ENCODE measurements at regions not wholly inside any gene's neighbourhood (a gene's known extent, or its start where the extent isn't known, plus 50 kb on each side); places are given as distances from the start of the nearest gene placed in this dataset.

GRCh38 chr10:32161586-32161985 is 105.4 kb upstream of the KIF5B start:
- DNase-seq (peak; percentile 21 to 22), ATAC-seq (peak; percentile 38 to 89 (median 63))
- peaks cover 0 to 8% (median 0%) of the 10 kb centered on the region in 9 donors for H3K4me1 ChIP-seq
- no peaks in the 10 kb centered on the region for H3K36me3 ChIP-seq
- H3K27ac ChIP-seq = no peak overlapping the region
- 70 to 74% methylated on average over 8 of the region's 8 CpGs for WGBS, 2 donors
- intact Hi-C loops (cut with DNase I) = no loop called here
- no peaks in the 10 kb centered on the region for H3K9me3 ChIP-seq
- H3K4me3 ChIP-seq = no peak overlapping the region
- TF ChIP-seq CTCF (IDR thresholded peaks at IDR 0.05) = no peak
- H3K27me3 ChIP-seq = no peaks in the 10 kb centered on the region

GRCh38 chr10:32160864-32161263 is 104.6 kb upstream of the KIF5B start:
- intact Hi-C loops (cut with DNase I) = no loop called here
- Histone ChIP-seq H3K4me1 (peaks cover 0 to 8% (median 0%) of the 10 kb centered on the region in 9 donors), H3K27ac (no peak overlapping the region), H3K36me3 (no peaks in the 10 kb centered on the region), H3K4me3 (no peak overlapping the region), H3K9me3 (peaks cover 0 to 3% (median 0%) of the 10 kb centered on the region in 11 donors), H3K27me3 (no peaks in the 10 kb centered on the region)
- DNase-seq = no peak
- ATAC-seq = peak in 1 of 8 donors; percentile 29
- no peak for TF ChIP-seq CTCF (IDR thresholded peaks at IDR 0.05)
- WGBS, 2 donors = 60 to 61% methylated on average over 2 of the region's 2 CpGs

- Histone ChIP-seq H3K4me1 (peaks cover 0 to 8% (median 0%) of the 10 kb centered on the region in 9 donors), H3K9me3 (peaks cover 0 to 17% (median 0%) of the 10 kb centered on the region in 11 donors), H3K4me3 (no peak overlapping the region), H3K27me3 (no peaks in the 10 kb centered on the region), H3K27ac (no peak overlapping the region), H3K36me3 (no peaks in the 10 kb centered on the region)
- WGBS, 2 donors = 88 to 93% methylated on average over 7 of the region's 7 CpGs
- DNase-seq (no peak), ATAC-seq (no peak)
- intact Hi-C loops (cut with DNase I) = no loop called here
- no peak for TF ChIP-seq CTCF (IDR thresholded peaks at IDR 0.05)
Measured at GRCh38 chr10:32159264-32159663, 103.0 kb upstream of the KIF5B start.

GRCh38 chr10:32156031-32156495 is 99.8 kb upstream of the KIF5B start:
- Histone ChIP-seq H3K27ac (no peak overlapping the region), H3K4me3 (no peak overlapping the region), H3K9me3 (peaks cover 0 to 31% (median 16%) of the 10 kb centered on the region in 11 donors), H3K27me3 (no peaks in the 10 kb centered on the region), H3K36me3 (no peaks in the 10 kb centered on the region), H3K4me1 (peaks cover 0 to 3% (median 0%) of the 10 kb centered on the region in 9 donors)
- ATAC-seq (no peak), DNase-seq (no peak)
- WGBS, 2 donors = 90 to 91% methylated on average over 4 of the region's 4 CpGs
- TF ChIP-seq CTCF (IDR thresholded peaks at IDR 0.05) = no peak
- intact Hi-C loops (cut with DNase I) = no loop called here

Measured in heart right ventricle (tissue), 16 donors.